SK-N-SH (cell line): ENCODE measurements at regions not wholly inside any gene's neighbourhood (a gene's known extent, or its start where the extent isn't known, plus 50 kb on each side); places are given as distances from the start of the nearest gene placed in this dataset.

ENCODE experiments used
- CTCF ChIA-PET: fragments of 300-600, 350-600 bp; formaldehyde crosslinking; extraction: SDS; loops from one replicate; lab custom pipeline; 2021; lab: Yijun Ruan, JAX
- POLR2A ChIA-PET: fragments of 350-600 bp; sonication (Branson Sonifier 250); formaldehyde crosslinking; extraction: SDS; loops from one replicate; lab custom pipeline; 2020; ENCODE audit warnings: antibody characterized with exemption, inconsistent platforms; lab: Yijun Ruan, JAX
- DNase-seq: peaks from one replicate; pipeline ENCODE4 v3.0.0; 2012
- H2AFZ ChIP-seq: fragments of 200-600 bp; sonication (generic); 2 replicates; pipeline ENCODE4 v1.8.1; 2016; ENCODE audit warnings: antibody characterized with exemption, mild to moderate bottlenecking, low read depth
- H3F3A ChIP-seq: fragments of 200-600 bp; sonication (generic); replicated peaks from 2 replicates; pipeline ENCODE3; 2016; ENCODE audit warnings: antibody characterized with exemption, mild to moderate bottlenecking; ENCODE audit not compliant: insufficient read depth
- H3K27ac ChIP-seq, 2 experiments: fragments of 200-500 bp in 1 of 2; fragments of 200-600 bp in 1 of 2; sonication (Bioruptor generic) in 1 of 2; sonication (generic), shearing (Covaris generic) in 1 of 2; 2 replicates each; pipeline versions ENCODE4 v1.5.1 to v1.6.1; 2014 to 2016; ENCODE audit warnings: low read depth in 2 of 2, inconsistent platforms in 1 of 2, low read length in 1 of 2, mild to moderate bottlenecking in 1 of 2, mixed read lengths in 1 of 2
- H3K27me3 ChIP-seq: fragments of 200-600 bp; sonication (generic), shearing (Covaris generic); 2 replicates; pipeline ENCODE4 v1.6.1; 2016; ENCODE audit warnings: mixed run types; ENCODE audit not compliant: insufficient read depth
- H3K36me3 ChIP-seq, 2 experiments: fragments of 200-500 bp in 1 of 2; fragments of 200-600 bp in 1 of 2; sonication (Bioruptor generic) in 1 of 2; sonication (generic) in 1 of 2; replicated peaks in 1 of 2; 2 replicates each; pipeline versions ENCODE3 to v1.5.1; 2014 to 2016; ENCODE audit warnings: low read length in 1 of 2, mild to moderate bottlenecking in 1 of 2; ENCODE audit not compliant: insufficient read depth in 2 of 2, control insufficient read depth in 1 of 2
- H3K4me1 ChIP-seq, 2 experiments: fragments of 200-500 bp in 1 of 2; fragments of 200-600 bp in 1 of 2; sonication (Bioruptor generic) in 1 of 2; sonication (generic), shearing (Covaris generic) in 1 of 2; 2 replicates each; pipeline versions ENCODE4 v1.5.1 to v1.6.1; 2014 to 2016; ENCODE audit warnings: low read depth in 1 of 2, low read length in 1 of 2, mixed run types in 1 of 2; ENCODE audit not compliant: insufficient read depth in 2 of 2, control insufficient read depth in 1 of 2
- H3K4me2 ChIP-seq: fragments of 200-600 bp; sonication (generic), shearing (Covaris generic); 2 replicates; pipeline ENCODE4 v1.6.1; 2017; ENCODE audit warnings: mixed run types
- H3K4me3 ChIP-seq, 2 experiments: fragments of 200-500 bp in 1 of 2; fragments of 200-600 bp in 1 of 2; sonication (Bioruptor generic) in 1 of 2; sonication (generic), shearing (Covaris generic) in 1 of 2; 2 replicates each; pipeline versions ENCODE4 v1.5.1 to v1.8.1; 2014 to 2016; ENCODE audit warnings: low read depth in 2 of 2, inconsistent platforms in 1 of 2, low read length in 1 of 2, mild to moderate bottlenecking in 1 of 2, mixed read lengths in 1 of 2, moderate library complexity in 1 of 2
- H3K79me2 ChIP-seq: fragments of 200-600 bp; sonication (generic); 2 replicates; pipeline ENCODE4 v1.8.1; 2017; ENCODE audit warnings: mild to moderate bottlenecking; ENCODE audit not compliant: insufficient read depth
- H3K9ac ChIP-seq: fragments of 200-600 bp; sonication (generic); 2 replicates; pipeline ENCODE4 v1.6.1; 2017; ENCODE audit warnings: mixed run types
- H3K9me2 ChIP-seq: fragments of 200-600 bp; sonication (generic); 2 replicates; pipeline ENCODE4 v1.6.1; 2017; ENCODE audit warnings: mixed run types
- H3K9me3 ChIP-seq: fragments of 200-600 bp; sonication (generic); 2 replicates; pipeline ENCODE4 v1.6.1; 2017; ENCODE audit warnings: mixed run types, mild to moderate bottlenecking, moderate library complexity
- H4K20me1 ChIP-seq: fragments of 200-600 bp; sonication (generic); 2 replicates; pipeline ENCODE4 v1.6.1; 2017; ENCODE audit warnings: mild to moderate bottlenecking, mixed run types; ENCODE audit not compliant: insufficient read depth
- CHD2 ChIP-seq: fragments of 150-350 bp; IDR thresholded peaks from 2 replicates; pipeline ENCODE4 v1.6.1; 2018; ENCODE audit warnings: low read length; ENCODE audit not compliant: partially characterized antibody
- ELF1 ChIP-seq: IDR thresholded peaks from 2 replicates; pipeline ENCODE4 v1.4.0; 2012
- EZH2phosphoT487 ChIP-seq: fragments of 200-600 bp; sonication (generic); IDR thresholded peaks from 2 replicates; pipeline ENCODE4 v1.6.1; 2017; ENCODE audit warnings: low read depth, mixed run types, mild to moderate bottlenecking, antibody characterized with exemption, moderate library complexity, borderline replicate concordance
- FOXJ3 ChIP-seq: sonication (generic); formaldehyde crosslinking; IDR thresholded peaks from 2 replicates; pipeline ENCODE4 v1.5.1; 2020; ENCODE audit warnings: mild to moderate bottlenecking, missing genetic modification reagents
- FOXM1 ChIP-seq: IDR thresholded peaks from 2 replicates; pipeline ENCODE4 v1.4.0; 2012; ENCODE audit warnings: low read depth, mild to moderate bottlenecking
- POLR2AphosphoS5 ChIP-seq: IDR thresholded peaks from 2 replicates; pipeline ENCODE4 v1.6.1; 2012; ENCODE audit warnings: low read depth, low read length
- RCOR1 ChIP-seq: fragments of 150-350 bp; IDR thresholded peaks from 2 replicates; pipeline ENCODE4 v1.6.1; 2017; ENCODE audit warnings: antibody characterized with exemption, low read length
- RXRA ChIP-seq: IDR thresholded peaks from 2 replicates; pipeline ENCODE4 v1.4.0; 2012; ENCODE audit warnings: low read depth, mild to moderate bottlenecking, borderline replicate concordance
- SIN3A ChIP-seq: IDR thresholded peaks from 2 replicates; pipeline ENCODE4 v1.6.1; 2012; ENCODE audit warnings: low read depth, mild to moderate bottlenecking, low read length, moderate library complexity, borderline replicate concordance
- SMC3 ChIP-seq: IDR thresholded peaks from 2 replicates; pipeline ENCODE4 v1.6.1; 2012; ENCODE audit warnings: low read depth, low read length, improper control_type of control experiment
- USF2 ChIP-seq: fragments of 150-350 bp; IDR thresholded peaks from 2 replicates; pipeline ENCODE4 v1.6.1; 2017; ENCODE audit warnings: antibody characterized with exemption, low read length, low read depth, borderline replicate concordance
- WGBS: methylation state at CpG from one replicate; pipeline ENCODE4 v1.1.6; 2017; ENCODE audit warnings: low lambda C conversion rate; 5-methylcytosine and 5-hydroxymethylcytosine counted together
- TF ChIP-seq, protein P1 (sequence below): IDR thresholded peaks from 2 replicates; pipeline ENCODE4 v1.4.0; 2012; ENCODE audit warnings: low read depth
- TF ChIP-seq, protein P2 (sequence below): fragments of 150-350 bp; IDR thresholded peaks from 2 replicates; pipeline ENCODE4 v1.6.1; 2016; ENCODE audit warnings: mild to moderate bottlenecking, low read depth, low read length

DNA sequence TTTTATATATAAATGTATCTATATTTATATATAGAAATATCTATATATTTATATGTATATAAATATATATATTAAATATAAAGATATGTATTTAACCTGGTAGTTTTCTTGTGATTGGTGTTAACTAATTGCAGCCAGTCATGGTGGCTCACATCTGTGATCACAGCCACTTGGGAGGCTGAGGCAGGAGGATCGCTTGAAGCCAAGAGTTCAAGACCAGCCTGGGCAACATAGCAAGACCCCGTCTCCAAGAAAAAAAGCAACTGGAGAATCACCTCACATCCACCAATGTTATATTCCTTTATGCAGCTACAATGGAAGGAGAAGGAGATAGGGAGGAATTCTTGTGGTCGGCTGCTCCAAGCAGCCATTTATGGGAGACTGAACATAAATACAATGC is 224.9 kb downstream of the BAMBI start:
- ChIA-PET CTCF (interaction anchor here (0.7 to 1.2 kb wide), 2 partner anchors 89 to 238 kb away, joined by 3 read pairs; no protein-coding TSS in a partner anchor), POLR2A (no interaction called here)
- Histone ChIP-seq H3K27ac (no peak overlapping the region), H3K9ac (no peak overlapping the region), H2AFZ (no peak overlapping the region), H3K36me3 (no peaks in the 10 kb centered on the region), H3K4me2 (no peak overlapping the region), H3K9me3 (no peaks in the 10 kb centered on the region), H4K20me1 (no peaks in the 10 kb centered on the region), H3K27me3 (no peaks in the 10 kb centered on the region), H3K79me2 (no peaks in the 10 kb centered on the region), H3K4me3 (no peak overlapping the region)
- DNase-seq: no peak
- WGBS: 75% methylated on average over 3 of the region's 3 CpGs
- TF ChIP-seq, protein P1, sequence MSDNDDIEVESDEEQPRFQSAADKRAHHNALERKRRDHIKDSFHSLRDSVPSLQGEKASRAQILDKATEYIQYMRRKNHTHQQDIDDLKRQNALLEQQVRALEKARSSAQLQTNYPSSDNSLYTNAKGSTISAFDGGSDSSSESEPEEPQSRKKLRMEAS: no peak
- TF ChIP-seq, all 33 proteins: peak for 0
- H3K4me1 ChIP-seq: peaks cover 9 to 10% of the 10 kb centered on the region in 2 experiments; a peak in 3 of 4 replicates
- H3K9me2 ChIP-seq: no peaks in the 10 kb centered on the region
- H3F3A ChIP-seq: peaks cover 18% of the 10 kb centered on the region

DNA sequence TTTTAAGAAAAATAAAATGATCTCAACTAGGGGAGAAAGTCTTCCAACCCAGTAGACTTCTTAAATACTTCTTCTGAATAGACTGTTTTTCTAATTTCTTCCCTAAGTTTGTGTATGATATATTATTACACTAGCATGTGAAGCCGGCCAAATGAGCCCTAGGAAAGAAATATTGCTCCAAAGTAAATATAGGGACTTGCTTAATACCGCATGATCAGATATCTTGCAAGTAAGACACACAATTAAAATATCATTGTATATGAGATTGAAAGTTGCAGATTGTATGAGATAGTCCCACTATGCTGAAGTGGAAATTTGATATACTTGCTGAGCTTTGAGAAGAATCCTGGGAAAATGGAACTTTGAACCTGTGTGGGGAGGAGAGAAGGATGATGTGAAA is 225.7 kb downstream of the BAMBI start:
- H2AFZ ChIP-seq: no peak overlapping the region
- peaks cover 21% of the 10 kb centered on the region for H3F3A ChIP-seq
- no peak overlapping the region for H3K27ac ChIP-seq
- no peaks in the 10 kb centered on the region for H3K27me3 ChIP-seq
- no peaks in the 10 kb centered on the region for H4K20me1 ChIP-seq
- peaks cover 9 to 14% of the 10 kb centered on the region in 2 experiments; a peak in 3 of 4 replicates for H3K4me1 ChIP-seq
- H3K9me2 ChIP-seq: no peaks in the 10 kb centered on the region
- no peak overlapping the region for H3K9ac ChIP-seq
- H3K4me2 ChIP-seq: no peak overlapping the region
- CTCF ChIA-PET: interaction anchor here (1.2 kb wide), 1 partner anchor 239 kb away, joined by 3 read pairs; no protein-coding TSS in a partner anchor
- DNase-seq: no peak
- no peaks in the 10 kb centered on the region for H3K79me2 ChIP-seq
- 80% methylated on average over 2 of the region's 2 CpGs for WGBS
- POLR2A ChIA-PET: no interaction called here
- H3K36me3 ChIP-seq: no peaks in the 10 kb centered on the region
- TF ChIP-seq ELF1 (no peak), FOXJ3 (CRISPR knock-in tag) (no peak), USF2 (no peak), EZH2phosphoT487 (no peak), RXRA (no peak), RCOR1 (no peak), FOXM1 (no peak), SIN3A (no peak), SMC3 (no peak), POLR2AphosphoS5 (no peak), CHD2 (no peak)
- TF ChIP-seq, protein P2, sequence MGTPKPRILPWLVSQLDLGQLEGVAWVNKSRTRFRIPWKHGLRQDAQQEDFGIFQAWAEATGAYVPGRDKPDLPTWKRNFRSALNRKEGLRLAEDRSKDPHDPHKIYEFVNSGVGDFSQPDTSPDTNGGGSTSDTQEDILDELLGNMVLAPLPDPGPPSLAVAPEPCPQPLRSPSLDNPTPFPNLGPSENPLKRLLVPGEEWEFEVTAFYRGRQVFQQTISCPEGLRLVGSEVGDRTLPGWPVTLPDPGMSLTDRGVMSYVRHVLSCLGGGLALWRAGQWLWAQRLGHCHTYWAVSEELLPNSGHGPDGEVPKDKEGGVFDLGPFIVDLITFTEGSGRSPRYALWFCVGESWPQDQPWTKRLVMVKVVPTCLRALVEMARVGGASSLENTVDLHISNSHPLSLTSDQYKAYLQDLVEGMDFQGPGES: no peak
- TF ChIP-seq, protein P1: no peak
- TF ChIP-seq, all 33 proteins: peak for 0
- Histone ChIP-seq H3K4me3 (no peak overlapping the region), H3K9me3 (no peaks in the 10 kb centered on the region)
